Stomach (tissue), 8 donors: ENCODE measurements at regions not wholly inside any gene's neighbourhood (a gene's known extent, or its start where the extent isn't known, plus 50 kb on each side); places are given as distances from the start of the nearest gene placed in this dataset.

Source experiments
- DNase-seq, 2 donors: peaks; one replicate each; pipeline versions ENCODE4 v3.0.0 to v3.0.0-alpha.2; 2013 to 2019
- H3K27ac ChIP-seq, 5 donors: fragments of 200-600 bp in 4 of 5; sonication (generic) in 4 of 5; one replicate each; pipeline ENCODE4 v1.5.1; 2013 to 2019; ENCODE audit warnings: mild to moderate bottlenecking in 1 of 5, moderate library complexity in 1 of 5
- H3K27me3 ChIP-seq, 3 donors: fragments of 200-600 bp; sonication (generic); one replicate each; pipeline ENCODE4 v1.5.1; 2017 to 2019; ENCODE audit warnings: mixed run types in 1 of 3
- H3K36me3 ChIP-seq, 4 donors: fragments of 200-600 bp; sonication (generic); 1 replicate in 3 of 4; 2 replicates in 1 of 4; pipeline ENCODE4 v1.5.1; 2016 to 2019
- H3K4me1 ChIP-seq, 4 donors: fragments of 200-600 bp; sonication (generic); one replicate each; pipeline ENCODE4 v1.5.1; 2016 to 2019
- H3K4me3 ChIP-seq, 4 donors: fragments of 200-600 bp; sonication (generic) in 3 of 4; one replicate each; pipeline ENCODE4 v1.5.1; 2016 to 2019; ENCODE audit warnings: mild to moderate bottlenecking in 1 of 4
- H3K9me3 ChIP-seq, 4 donors: fragments of 200-600 bp; sonication (generic); one replicate each; pipeline ENCODE4 v1.5.1; 2016 to 2019
- EP300 ChIP-seq: sonication (generic); formaldehyde crosslinking; IDR thresholded peaks from one replicate; pipeline ENCODE4 v1.6.1; 2017; ENCODE audit warnings: antibody characterized with exemption
- POLR2A ChIP-seq, 4 donors: fragments of 450-650 bp; IDR thresholded peaks; one replicate each; pipeline ENCODE4 v1.6.1; 2016; ENCODE audit warnings: antibody characterized with exemption in 4 of 4, control low read depth in 2 of 4, mild to moderate bottlenecking in 1 of 4, moderate library complexity in 1 of 4
- POLR2AphosphoS5 ChIP-seq, 3 donors: sonication (generic); formaldehyde crosslinking; IDR thresholded peaks; one replicate each; pipeline ENCODE4 v1.6.1; 2016; ENCODE audit warnings: antibody characterized with exemption in 3 of 3
- WGBS, 5 donors: extraction: QIAGEN DNeasy Blood & Tissue Kit in 3 of 5; methylation state at CpG; one replicate each; pipeline versions ENCODE4 v1.1.5 to v1.1.7; 2013 to 2018; 5-methylcytosine and 5-hydroxymethylcytosine counted together
- intact Hi-C: fragments of 100-400 bp; cut with DNase I; formaldehyde crosslinking; loops from one replicate; pipeline ENCODE4 v1.15.1; 2023; ENCODE audit warnings: low total_unique reads
- TF ChIP-seq, protein P1 (sequence below), 7 experiments: fragments of 450-650 bp in 4 of 7; fragments of 200-600 bp in 3 of 7; sonication (generic) in 3 of 7; IDR thresholded peaks; one replicate each; pipeline ENCODE4 v1.5.1; 2016 to 2019; ENCODE audit warnings: antibody characterized with exemption in 7 of 7, control low read depth in 2 of 7, mild to moderate bottlenecking in 1 of 7
- donor health status: healthy with polysubstance abuse.
- donor health status: Bipolar disorder and iron deficiency.
- donor health status: healthy.

DNA sequence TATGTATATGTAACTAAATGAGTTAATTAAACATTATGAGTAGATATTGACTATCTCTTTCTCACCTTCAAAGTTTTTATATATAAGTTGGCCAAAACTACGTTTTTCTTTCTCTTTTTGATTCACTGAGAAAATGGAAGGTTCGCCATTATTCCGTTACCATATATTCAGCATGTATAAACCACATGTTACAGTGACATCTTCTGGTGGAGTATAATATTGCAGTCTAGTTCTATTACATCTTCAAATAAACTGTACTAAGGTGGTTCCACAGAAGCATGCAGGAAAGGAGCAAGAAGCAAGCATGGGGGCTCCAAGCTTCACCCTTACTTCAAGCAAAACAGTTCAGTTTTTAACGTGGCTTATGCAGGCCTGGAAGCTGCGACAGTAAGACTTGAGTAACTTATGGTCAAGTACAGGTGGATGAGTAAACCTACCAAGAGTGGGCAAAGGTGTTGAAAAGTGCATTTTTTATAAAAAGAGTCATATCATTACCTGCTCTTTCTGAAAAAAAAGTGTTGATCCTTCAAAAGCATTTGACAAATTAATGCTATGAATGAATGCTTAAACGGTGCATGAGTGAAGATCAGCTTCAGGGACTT, 129.8 kb upstream of the RAB6C start:
- DNase-seq = peak in 1 of 2 donors; percentile 88
- intact Hi-C loops = no loop called here
- TF ChIP-seq, protein P1, sequence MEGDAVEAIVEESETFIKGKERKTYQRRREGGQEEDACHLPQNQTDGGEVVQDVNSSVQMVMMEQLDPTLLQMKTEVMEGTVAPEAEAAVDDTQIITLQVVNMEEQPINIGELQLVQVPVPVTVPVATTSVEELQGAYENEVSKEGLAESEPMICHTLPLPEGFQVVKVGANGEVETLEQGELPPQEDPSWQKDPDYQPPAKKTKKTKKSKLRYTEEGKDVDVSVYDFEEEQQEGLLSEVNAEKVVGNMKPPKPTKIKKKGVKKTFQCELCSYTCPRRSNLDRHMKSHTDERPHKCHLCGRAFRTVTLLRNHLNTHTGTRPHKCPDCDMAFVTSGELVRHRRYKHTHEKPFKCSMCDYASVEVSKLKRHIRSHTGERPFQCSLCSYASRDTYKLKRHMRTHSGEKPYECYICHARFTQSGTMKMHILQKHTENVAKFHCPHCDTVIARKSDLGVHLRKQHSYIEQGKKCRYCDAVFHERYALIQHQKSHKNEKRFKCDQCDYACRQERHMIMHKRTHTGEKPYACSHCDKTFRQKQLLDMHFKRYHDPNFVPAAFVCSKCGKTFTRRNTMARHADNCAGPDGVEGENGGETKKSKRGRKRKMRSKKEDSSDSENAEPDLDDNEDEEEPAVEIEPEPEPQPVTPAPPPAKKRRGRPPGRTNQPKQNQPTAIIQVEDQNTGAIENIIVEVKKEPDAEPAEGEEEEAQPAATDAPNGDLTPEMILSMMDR (IDR thresholded peaks at IDR 0.05) = peak in 5 of 7 experiments; percentile 19 to 71 (median 55)
- TF ChIP-seq POLR2A (IDR thresholded peaks at IDR 0.05) = no peak
- no peak for TF ChIP-seq EP300
- no peak for TF ChIP-seq POLR2AphosphoS5 (IDR thresholded peaks at IDR 0.05)
- 16 to 18% (median 18%) methylated on average over 6 of the region's 6 CpGs for whole genome bisulfite sequencing, 5 donors
- Histone ChIP-seq H3K36me3 (no peaks in the 10 kb centered on the region), H3K4me3 (no peak overlapping the region), H3K9me3 (no peaks in the 10 kb centered on the region), H3K27ac (no peak overlapping the region), H3K4me1 (no peaks in the 10 kb centered on the region), H3K27me3 (peaks cover 0 to 9% (median 0%) of the 10 kb centered on the region in 3 donors)

DNA sequence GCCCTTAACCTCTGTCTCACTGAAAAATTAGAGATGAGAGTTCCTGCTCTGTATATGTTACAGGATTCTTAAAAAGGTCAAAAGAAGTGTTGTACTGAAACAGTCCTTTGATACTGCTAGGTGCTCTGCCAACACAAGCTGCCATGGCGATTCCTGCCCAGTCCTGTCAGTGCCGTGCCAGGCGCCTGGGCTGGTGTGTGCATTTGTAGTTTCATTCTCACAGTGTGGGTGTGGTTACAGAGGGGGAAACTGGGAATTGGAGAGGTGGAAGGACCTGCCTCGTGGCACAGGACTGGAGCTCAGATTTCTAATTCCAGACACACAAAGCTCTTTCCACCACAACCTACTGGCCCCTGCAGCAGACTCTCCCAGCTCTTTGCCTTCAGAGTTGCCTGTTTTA, 122.3 kb upstream of the RAB6C start:
- WGBS, 5 donors = 28 to 39% (median 29%) methylated on average over 4 of the region's 4 CpGs
- intact Hi-C loops = no loop called here
- DNase-seq = peak in 1 of 2 donors; percentile 42
- no peaks in the 10 kb centered on the region for H3K36me3 ChIP-seq
- H3K4me3 ChIP-seq = no peak overlapping the region
- peaks cover 0 to 4% (median 0%) of the 10 kb centered on the region in 4 donors for H3K9me3 ChIP-seq
- no peaks in the 10 kb centered on the region for H3K27me3 ChIP-seq
- TF ChIP-seq, protein P1 (IDR thresholded peaks at IDR 0.05) = no peak
- TF ChIP-seq POLR2A (IDR thresholded peaks at IDR 0.05) (no peak), EP300 (no peak), POLR2AphosphoS5 (IDR thresholded peaks at IDR 0.05) (no peak)
- peaks cover 0 to 8% (median 1%) of the 10 kb centered on the region in 4 donors for H3K4me1 ChIP-seq
- no peak overlapping the region for H3K27ac ChIP-seq

DNA sequence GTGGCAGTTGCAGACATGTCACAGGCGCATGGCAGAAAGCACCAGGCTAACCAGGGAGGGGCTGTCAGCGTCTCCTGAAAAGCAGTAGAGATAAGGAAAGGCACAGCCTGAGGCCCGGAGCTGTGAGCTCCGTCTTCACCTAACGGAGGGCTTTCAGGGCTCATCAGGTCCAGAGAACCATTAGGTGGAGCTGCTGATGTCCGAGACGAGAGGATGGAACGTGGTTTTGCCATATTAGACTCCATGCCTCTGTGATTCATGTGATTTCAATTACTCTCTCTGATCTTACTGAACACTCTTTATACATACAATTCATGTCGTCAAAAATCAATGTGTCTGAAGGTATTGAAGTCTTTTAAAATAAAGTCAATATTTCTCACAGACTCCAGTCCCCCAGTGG, 120.3 kb upstream of the RAB6C start:
- peaks cover 0 to 4% (median 0%) of the 10 kb centered on the region in 4 donors for H3K9me3 ChIP-seq
- DNase-seq = no peak
- H3K4me3 ChIP-seq = no peak overlapping the region
- H3K27ac ChIP-seq = no peak overlapping the region
- intact Hi-C loops = no loop called here
- H3K27me3 ChIP-seq = no peaks in the 10 kb centered on the region
- H3K36me3 ChIP-seq = no peaks in the 10 kb centered on the region
- 65 to 69% (median 68%) methylated on average over 9 of the region's 9 CpGs for WGBS, 5 donors
- H3K4me1 ChIP-seq = peaks cover 0 to 8% (median 1%) of the 10 kb centered on the region in 4 donors
- no peak for TF ChIP-seq EP300
- TF ChIP-seq, protein P1 (IDR thresholded peaks at IDR 0.05) = no peak
- no peak for TF ChIP-seq POLR2AphosphoS5 (IDR thresholded peaks at IDR 0.05)
- no peak for TF ChIP-seq POLR2A (IDR thresholded peaks at IDR 0.05)

DNA sequence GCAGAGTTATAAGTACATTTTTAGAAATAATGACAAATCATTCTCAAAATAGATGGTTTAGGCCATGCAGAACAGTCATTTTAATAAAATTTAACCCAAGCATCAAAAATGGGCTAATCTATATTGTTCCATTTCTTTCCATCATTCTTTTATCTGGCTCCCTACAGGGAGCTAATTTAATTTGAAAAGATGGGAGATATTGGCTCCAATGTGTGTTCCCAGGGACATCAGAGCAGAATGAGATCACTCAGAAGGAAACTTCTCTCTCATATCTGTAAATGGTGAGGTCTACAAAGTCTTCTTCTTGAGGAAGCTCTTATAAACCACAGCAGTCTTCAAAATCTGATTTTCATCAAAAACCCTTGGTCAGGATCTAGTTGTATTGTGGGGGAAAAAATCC, 119.4 kb upstream of the RAB6C start:
- DNase-seq = no peak
- H3K36me3 ChIP-seq = no peaks in the 10 kb centered on the region
- intact Hi-C loops = no loop called here
- no peaks in the 10 kb centered on the region for H3K27me3 ChIP-seq
- peaks cover 0 to 8% (median 1%) of the 10 kb centered on the region in 4 donors for H3K4me1 ChIP-seq
- H3K4me3 ChIP-seq = no peak overlapping the region
- H3K27ac ChIP-seq = no peak overlapping the region
- TF ChIP-seq, protein P1 (IDR thresholded peaks at IDR 0.05) = no peak
- TF ChIP-seq POLR2A (IDR thresholded peaks at IDR 0.05) = no peak
- TF ChIP-seq EP300 = no peak
- no peak for TF ChIP-seq POLR2AphosphoS5 (IDR thresholded peaks at IDR 0.05)
- H3K9me3 ChIP-seq = peaks cover 0 to 4% (median 0%) of the 10 kb centered on the region in 4 donors
